ENCODE measurements at regions not wholly inside any gene's neighbourhood (a gene's known extent, or its start where the extent isn't known, plus 50 kb on each side); places are given as distances from the start of the nearest gene placed in this dataset.

- Mint-ChIP-seq H3K27me3 (no peaks in the 10 kb centered on the region), H3K36me3 (ENCODE audit: low read depth) (no peaks in the 10 kb centered on the region), H3K4me3 (no peak overlapping the region), H3K4me1 (peaks cover 12% of the 10 kb centered on the region), H3K9me3 (no peaks in the 10 kb centered on the region), H3K27ac (no peak overlapping the region)
- ChIA-PET CTCF (no interaction called here), POLR2A (no interaction called here)
- DNase-seq: no peak
Measured at GRCh38 chrX:42070866-42071265, 147.5 kb upstream of the CASK start.

GRCh38 chrX:42054256-42054655 lies 130.9 kb upstream of the CASK start:
- Mint-ChIP-seq H3K27ac (no peak overlapping the region), H3K36me3 (ENCODE audit: low read depth) (no peaks in the 10 kb centered on the region), H3K4me3 (no peak overlapping the region), H3K27me3 (no peaks in the 10 kb centered on the region), H3K4me1 (no peaks in the 10 kb centered on the region), H3K9me3 (no peaks in the 10 kb centered on the region)
- ChIA-PET POLR2A (no interaction called here), CTCF (no interaction called here)
- no peak for DNase-seq

GRCh38 chrX:42050345-42050744 lies 127.0 kb upstream of the CASK start:
- Mint-ChIP-seq H3K36me3 (ENCODE audit: low read depth) (no peaks in the 10 kb centered on the region), H3K27me3 (no peaks in the 10 kb centered on the region), H3K4me1 (no peaks in the 10 kb centered on the region), H3K4me3 (no peak overlapping the region), H3K9me3 (no peaks in the 10 kb centered on the region), H3K27ac (no peak overlapping the region)
- DNase-seq: no peak
- CTCF ChIA-PET: no interaction called here
- POLR2A ChIA-PET: no interaction called here

DNA sequence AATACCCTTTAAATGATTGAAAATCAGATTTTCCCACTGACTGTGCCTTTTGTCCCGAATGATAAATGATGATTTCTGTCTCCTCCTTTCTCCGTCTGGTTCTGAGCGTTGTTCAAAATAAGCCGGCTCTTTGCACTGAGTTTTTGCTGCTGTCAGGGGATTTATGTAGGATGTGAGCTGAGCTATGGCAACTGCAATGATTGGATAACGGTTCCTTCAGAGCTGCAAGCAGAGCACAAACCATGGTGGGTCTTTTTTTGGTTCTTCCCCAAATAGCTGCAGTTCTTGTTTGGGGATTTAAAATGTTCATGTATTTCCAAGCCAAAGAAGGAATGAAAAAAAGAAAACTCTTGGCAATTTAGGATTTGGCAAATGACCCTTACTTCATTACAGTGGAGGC lies 124.5 kb upstream of the CASK start:
- POLR2A ChIA-PET: no interaction called here
- CTCF ChIA-PET: no interaction called here
- H3K4me1 Mint-ChIP-seq: no peaks in the 10 kb centered on the region
- H3K9me3 Mint-ChIP-seq: no peaks in the 10 kb centered on the region
- DNase-seq: no peak
- H3K27me3 Mint-ChIP-seq: no peaks in the 10 kb centered on the region
- H3K36me3 Mint-ChIP-seq (ENCODE audit: low read depth): no peaks in the 10 kb centered on the region
- no peak overlapping the region for H3K27ac Mint-ChIP-seq
- no peak overlapping the region for H3K4me3 Mint-ChIP-seq

DNA sequence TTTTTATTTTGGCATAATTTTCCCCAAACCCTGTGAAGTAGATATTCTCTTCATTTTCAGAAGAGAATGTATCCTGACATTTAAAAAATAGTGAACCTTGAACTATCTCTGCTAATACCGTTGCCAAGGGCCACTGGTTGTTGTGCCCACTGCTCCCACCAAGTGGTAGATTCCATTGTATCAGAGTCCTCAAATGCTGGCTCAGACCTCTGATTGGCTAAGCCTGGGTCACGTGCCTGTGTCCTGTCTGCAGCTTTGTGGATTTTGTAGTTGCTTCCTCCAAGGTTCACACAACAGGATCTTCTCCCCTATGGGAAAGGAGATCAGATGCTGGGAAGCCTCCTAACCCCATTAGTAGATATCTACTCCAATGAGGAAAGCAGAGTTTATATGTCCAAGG lies 104.8 kb upstream of the CASK start:
- no peaks in the 10 kb centered on the region for H3K9me3 Mint-ChIP-seq
- no peaks in the 10 kb centered on the region for H3K27me3 Mint-ChIP-seq
- H3K27ac Mint-ChIP-seq: no peak overlapping the region
- H3K4me3 Mint-ChIP-seq: no peak overlapping the region
- ChIA-PET CTCF (no interaction called here), POLR2A (no interaction called here)
- H3K4me1 Mint-ChIP-seq: no peaks in the 10 kb centered on the region
- DNase-seq: no peak
- no peaks in the 10 kb centered on the region for H3K36me3 Mint-ChIP-seq (ENCODE audit: low read depth)

GRCh38 chrX:42027367-42028000 lies 104.1 kb upstream of the CASK start:
- H3K36me3 Mint-ChIP-seq (ENCODE audit: low read depth): no peaks in the 10 kb centered on the region
- H3K27ac Mint-ChIP-seq: no peak overlapping the region
- H3K9me3 Mint-ChIP-seq: no peaks in the 10 kb centered on the region
- no peaks in the 10 kb centered on the region for H3K27me3 Mint-ChIP-seq
- H3K4me3 Mint-ChIP-seq: no peak overlapping the region
- no peaks in the 10 kb centered on the region for H3K4me1 Mint-ChIP-seq
- CTCF ChIA-PET: no interaction called here
- DNase-seq: no peak
- POLR2A ChIA-PET: no interaction called here

DNA sequence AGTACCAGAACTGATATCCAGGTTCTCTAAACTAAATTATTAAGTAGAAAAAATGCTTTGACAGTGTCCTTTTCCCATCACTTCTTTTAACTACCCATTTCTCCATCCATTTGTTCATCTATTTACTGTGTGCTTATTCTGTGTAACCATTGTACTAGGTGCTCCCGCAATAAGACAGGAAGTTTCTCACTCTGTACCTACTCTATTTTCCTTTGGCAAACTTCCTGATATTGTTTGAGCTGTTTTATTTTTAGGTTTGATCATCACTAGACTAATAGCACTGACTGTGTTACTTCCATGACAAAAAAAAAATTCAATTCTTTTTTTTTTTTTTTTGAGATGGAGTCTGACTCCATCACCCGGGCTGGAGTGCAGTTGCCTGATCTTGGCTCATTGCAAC lies 102.5 kb upstream of the CASK start:
- no peak for DNase-seq
- Mint-ChIP-seq H3K36me3 (ENCODE audit: low read depth) (no peaks in the 10 kb centered on the region), H3K4me1 (peaks cover 2% of the 10 kb centered on the region), H3K9me3 (peaks cover 3% of the 10 kb centered on the region), H3K27ac (no peak overlapping the region), H3K27me3 (no peaks in the 10 kb centered on the region), H3K4me3 (no peak overlapping the region)
- ChIA-PET CTCF (no interaction called here), POLR2A (no interaction called here)

GRCh38 chrX:42023122-42023521 lies 99.8 kb upstream of the CASK start:
- Mint-ChIP-seq H3K9me3 (peaks cover 5% of the 10 kb centered on the region), H3K27ac (no peak overlapping the region), H3K4me1 (peaks cover 13% of the 10 kb centered on the region), H3K4me3 (no peak overlapping the region), H3K27me3 (no peaks in the 10 kb centered on the region), H3K36me3 (ENCODE audit: low read depth) (peaks cover 3% of the 10 kb centered on the region)
- ChIA-PET POLR2A (no interaction called here), CTCF (no interaction called here)
- DNase-seq: no peak

DNA sequence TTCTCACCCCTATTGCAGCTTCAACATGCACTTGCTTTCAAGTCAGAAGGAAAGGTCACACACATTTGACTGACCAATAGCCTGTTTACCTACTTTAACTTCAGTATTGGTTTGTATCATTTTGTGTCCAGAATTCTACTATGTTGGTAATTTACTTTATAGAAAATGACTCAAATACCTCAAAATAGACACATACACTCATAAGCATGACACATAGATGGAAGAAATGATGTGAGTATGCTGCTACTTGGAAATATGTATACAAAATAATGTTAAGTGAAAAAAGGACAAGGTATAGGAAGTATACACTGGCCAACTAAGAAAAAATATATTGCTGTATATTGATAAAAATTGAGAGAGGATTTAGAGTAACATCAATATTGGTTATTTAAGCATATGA lies 98.8 kb upstream of the CASK start:
- Mint-ChIP-seq H3K4me3 (no peak overlapping the region), H3K27me3 (no peaks in the 10 kb centered on the region), H3K36me3 (ENCODE audit: low read depth) (peaks cover 3% of the 10 kb centered on the region), H3K9me3 (peaks cover 5% of the 10 kb centered on the region), H3K4me1 (peaks cover 13% of the 10 kb centered on the region), H3K27ac (no peak overlapping the region)
- POLR2A ChIA-PET: no interaction called here
- CTCF ChIA-PET: no interaction called here
- DNase-seq: no peak

DNA sequence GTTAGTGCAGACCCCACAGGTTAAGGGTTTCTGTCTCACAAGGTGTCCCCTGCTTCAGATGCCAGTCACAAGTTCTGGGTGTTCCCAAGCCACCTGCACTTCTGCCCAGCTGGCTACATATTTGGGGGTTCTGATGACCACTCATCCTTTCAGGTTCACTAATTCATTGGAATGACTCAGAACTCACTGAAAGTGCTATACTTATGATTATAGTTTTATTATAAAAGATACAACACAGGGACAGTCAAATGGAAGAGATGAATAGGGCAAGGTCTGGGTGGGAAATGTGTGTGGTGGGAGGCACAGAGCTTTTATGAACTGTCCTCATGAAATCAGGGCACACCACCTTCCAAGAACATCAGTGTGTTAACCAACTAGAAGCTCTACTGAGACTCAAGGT lies 97.7 kb upstream of the CASK start:
- Mint-ChIP-seq H3K27me3 (no peaks in the 10 kb centered on the region), H3K27ac (no peak overlapping the region), H3K4me3 (no peak overlapping the region), H3K4me1 (peaks cover 13% of the 10 kb centered on the region), H3K9me3 (peaks cover 5% of the 10 kb centered on the region), H3K36me3 (ENCODE audit: low read depth) (peaks cover 3% of the 10 kb centered on the region)
- ChIA-PET POLR2A (no interaction called here), CTCF (interaction anchor here (1.1 kb wide), 1 partner anchor 240 kb away, joined by 3 read pairs; no protein-coding TSS in a partner anchor)
- no peak for DNase-seq

- CTCF ChIA-PET: interaction anchor here (1.1 kb wide), 1 partner anchor 239 kb away, joined by 3 read pairs; no protein-coding TSS in a partner anchor
- Mint-ChIP-seq H3K27me3 (no peaks in the 10 kb centered on the region), H3K27ac (peak overlapping the region; percentile 35), H3K4me1 (peaks cover 13% of the 10 kb centered on the region), H3K36me3 (ENCODE audit: low read depth) (peaks cover 3% of the 10 kb centered on the region), H3K4me3 (no peak overlapping the region), H3K9me3 (peaks cover 5% of the 10 kb centered on the region)
- DNase-seq: no peak
- POLR2A ChIA-PET: no interaction called here
Measured at GRCh38 chrX:42020225-42020624, 96.9 kb upstream of the CASK start.

DNA sequence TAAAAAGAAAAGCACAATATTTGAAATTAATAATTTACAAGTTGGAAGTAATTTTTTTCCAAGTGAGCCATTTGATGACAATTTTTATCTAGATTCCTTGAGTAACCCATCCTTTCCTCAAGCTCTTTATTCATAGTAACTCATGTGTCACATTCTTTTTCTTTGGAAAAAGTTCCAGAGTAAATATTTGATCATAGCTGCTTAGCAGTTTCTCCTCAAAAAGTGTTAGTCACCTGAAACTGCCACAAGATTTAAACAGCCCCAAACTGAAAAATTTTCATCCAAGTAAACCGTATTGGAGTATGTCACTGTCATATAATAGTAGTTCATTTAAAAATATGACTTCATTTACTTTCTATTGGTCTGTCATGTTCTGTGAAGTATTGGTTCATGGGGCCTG lies 94.6 kb upstream of the CASK start:
- H3K4me1 Mint-ChIP-seq: peaks cover 13% of the 10 kb centered on the region
- ChIA-PET POLR2A (no interaction called here), CTCF (no interaction called here)
- H3K27ac Mint-ChIP-seq: no peak overlapping the region
- H3K27me3 Mint-ChIP-seq: no peaks in the 10 kb centered on the region
- peaks cover 3% of the 10 kb centered on the region for H3K36me3 Mint-ChIP-seq (ENCODE audit: low read depth)
- peaks cover 5% of the 10 kb centered on the region for H3K9me3 Mint-ChIP-seq
- no peak overlapping the region for H3K4me3 Mint-ChIP-seq
- no peak for DNase-seq

GRCh38 chrX:42000836-42001235 lies 77.5 kb upstream of the CASK start:
- H3K27ac Mint-ChIP-seq: no peak overlapping the region
- ChIA-PET CTCF (no interaction called here), POLR2A (no interaction called here)
- no peaks in the 10 kb centered on the region for H3K36me3 Mint-ChIP-seq (ENCODE audit: low read depth)
- H3K4me1 Mint-ChIP-seq: no peaks in the 10 kb centered on the region
- H3K9me3 Mint-ChIP-seq: no peaks in the 10 kb centered on the region
- DNase-seq: no peak
- H3K27me3 Mint-ChIP-seq: no peaks in the 10 kb centered on the region
- no peak overlapping the region for H3K4me3 Mint-ChIP-seq

- Mint-ChIP-seq H3K27ac (no peak overlapping the region), H3K9me3 (peaks cover 2% of the 10 kb centered on the region), H3K36me3 (ENCODE audit: low read depth) (no peaks in the 10 kb centered on the region), H3K4me3 (no peak overlapping the region), H3K27me3 (no peaks in the 10 kb centered on the region), H3K4me1 (no peaks in the 10 kb centered on the region)
- ChIA-PET POLR2A (no interaction called here), CTCF (no interaction called here)
- no peak for DNase-seq
Measured at GRCh38 chrX:41984628-41985027, 61.3 kb upstream of the CASK start.

DNA sequence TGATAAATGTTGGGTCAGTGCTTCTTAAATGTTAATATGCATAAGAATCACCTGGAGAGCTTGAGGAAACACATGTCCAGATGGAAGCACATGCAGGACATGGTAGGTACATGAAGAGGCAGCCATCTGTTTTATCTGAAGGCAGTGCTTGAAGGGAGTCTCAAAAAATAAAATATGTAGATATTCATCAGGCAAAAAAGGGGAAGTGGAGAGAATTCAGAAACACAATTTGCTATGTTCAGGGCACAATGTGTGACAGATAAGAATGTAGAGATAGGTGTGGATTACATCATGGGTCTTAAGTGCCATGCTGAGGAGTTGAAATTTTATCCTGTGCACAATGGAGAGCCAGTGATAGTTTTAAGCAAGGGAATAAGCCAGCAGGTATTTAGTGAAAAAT lies 59.6 kb upstream of the CASK start:
- Mint-ChIP-seq H3K4me3 (no peak overlapping the region), H3K36me3 (ENCODE audit: low read depth) (no peaks in the 10 kb centered on the region), H3K27me3 (no peaks in the 10 kb centered on the region), H3K4me1 (no peaks in the 10 kb centered on the region), H3K9me3 (peaks cover 2% of the 10 kb centered on the region), H3K27ac (no peak overlapping the region)
- POLR2A ChIA-PET: no interaction called here
- DNase-seq: no peak
- CTCF ChIA-PET: no interaction called here

Measured in activated CD4-positive, alpha-beta memory T cell treated with anti-CD3 and anti-CD28 coated beads, Interleukin-2, amount 10 ng/mL, durations not matched to agents 7 days and 5 days (primary cell).